Liver (tissue), 8 donors: ENCODE measurements at regions not wholly inside any gene's neighbourhood (a gene's known extent, or its start where the extent isn't known, plus 50 kb on each side); places are given as distances from the start of the nearest gene placed in this dataset.

Source experiments
- DNase-seq: peaks from one replicate; pipeline ENCODE4 v3.0.0-alpha.2; 2017; ENCODE audit warnings: low spot score
- H3K27ac ChIP-seq, 2 donors: one replicate each; pipeline ENCODE4 v1.7.0; 2013; ENCODE audit warnings: inconsistent platforms in 2 of 2, low read length in 2 of 2, control low read depth in 1 of 2, low read depth in 1 of 2, mild to moderate bottlenecking in 1 of 2
- H3K27me3 ChIP-seq, 4 donors: one replicate each; pipeline versions ENCODE4 v1.6.1 to v1.7.0; 2013; ENCODE audit warnings: low read length in 3 of 4, inconsistent platforms in 1 of 4, mild to moderate bottlenecking in 1 of 4, moderate library complexity in 1 of 4; ENCODE audit not compliant: control insufficient read depth in 4 of 4, insufficient read depth in 4 of 4
- H3K36me3 ChIP-seq, 4 donors: one replicate each; pipeline versions ENCODE4 v1.6.1 to v1.7.0; 2013; ENCODE audit warnings: low read length in 3 of 4, mild to moderate bottlenecking in 3 of 4, low read depth in 1 of 4, moderate library complexity in 1 of 4; ENCODE audit not compliant: control insufficient read depth in 4 of 4, insufficient read depth in 3 of 4
- H3K4me1 ChIP-seq, 4 donors: one replicate each; pipeline versions ENCODE4 v1.6.1 to v1.7.0; 2013; ENCODE audit warnings: low read length in 3 of 4, mild to moderate bottlenecking in 3 of 4, moderate library complexity in 1 of 4; ENCODE audit not compliant: control insufficient read depth in 4 of 4, insufficient read depth in 4 of 4
- H3K4me3 ChIP-seq, 3 donors: one replicate each; pipeline versions ENCODE4 v1.6.1 to v1.7.0; 2013; ENCODE audit warnings: low read length in 3 of 3, control low read depth in 1 of 3, low read depth in 1 of 3, mild to moderate bottlenecking in 1 of 3
- H3K9ac ChIP-seq, 2 donors: one replicate each; pipeline ENCODE4 v1.7.0; 2013; ENCODE audit warnings: low read length in 2 of 2, mild to moderate bottlenecking in 2 of 2, moderate library complexity in 2 of 2, control low read depth in 1 of 2, low read depth in 1 of 2
- H3K9me3 ChIP-seq, 4 donors: one replicate each; pipeline versions ENCODE4 v1.6.1 to v1.7.0; 2013; ENCODE audit warnings: low read length in 3 of 4; ENCODE audit not compliant: control insufficient read depth in 4 of 4
- CTCF ChIP-seq: fragments of 150-350 bp; IDR thresholded peaks from 2 replicates; pipeline ENCODE4 v1.5.1; 2017; ENCODE audit warnings: improper control_type of control experiment, low read depth, low read length; ENCODE audit not compliant: missing input control
- EGR1 ChIP-seq, 2 donors: IDR thresholded peaks; 2 replicates each; pipeline ENCODE4 v1.6.1; 2016 to 2018; ENCODE audit warnings: antibody characterized with exemption in 2 of 2, low read depth in 2 of 2
- FOXA1 ChIP-seq: IDR thresholded peaks from 2 replicates; pipeline ENCODE4 v1.6.1; 2016; ENCODE audit warnings: antibody characterized with exemption
- HNF4A ChIP-seq, 2 donors: conservative IDR thresholded peaks; 2 replicates each; pipeline ENCODE4 v1.6.1; 2016; ENCODE audit warnings: antibody characterized with exemption in 2 of 2, mild to moderate bottlenecking in 2 of 2
- HNF4G ChIP-seq: IDR thresholded peaks from 2 replicates; pipeline ENCODE4 v1.6.1; 2016; ENCODE audit warnings: antibody characterized with exemption
- JUND ChIP-seq, 2 donors: IDR thresholded peaks; 2 replicates each; pipeline ENCODE4 v1.6.1; 2016; ENCODE audit warnings: antibody characterized with exemption in 2 of 2
- RAD21 ChIP-seq, 2 donors: IDR thresholded peaks; 2 replicates each; pipeline ENCODE4 v1.6.1; 2016; ENCODE audit warnings: antibody characterized with exemption in 2 of 2, mild to moderate bottlenecking in 2 of 2
- REST ChIP-seq: IDR thresholded peaks from 2 replicates; pipeline ENCODE4 v1.6.1; 2016; ENCODE audit warnings: antibody characterized with exemption, mild to moderate bottlenecking
- SP1 ChIP-seq: IDR thresholded peaks from 2 replicates; pipeline ENCODE4 v1.6.1; 2018; ENCODE audit warnings: antibody characterized with exemption, mild to moderate bottlenecking
- ZBTB33 ChIP-seq: IDR thresholded peaks from 2 replicates; pipeline ENCODE4 v1.6.1; 2016; ENCODE audit warnings: antibody characterized with exemption
- WGBS: extraction: QIAGEN DNeasy Blood & Tissue Kit; methylation state at CpG from one replicate; pipeline ENCODE4 v1.1.7; 2013; 5-methylcytosine and 5-hydroxymethylcytosine counted together
- donor health status: healthy.
- donor health status: healthy.
- donor health status: healthy.
- donor health status: healthy.
- donor health status: healthy.

GRCh38 chr4:125244848-125245450 is 69.8 kb upstream of the FAT4 start:
- no peak for DNase-seq
- Histone ChIP-seq H3K36me3 (no peaks in the 10 kb centered on the region), H3K4me1 (no peaks in the 10 kb centered on the region), H3K27ac (no peak overlapping the region), H3K9me3 (no peaks in the 10 kb centered on the region), H3K9ac (no peak overlapping the region), H3K4me3 (no peak overlapping the region), H3K27me3 (peaks cover 0 to 6% (median 0%) of the 10 kb centered on the region in 4 donors)
- WGBS, result 34% methylated on average over 2 of the region's 2 CpGs
- peak; percentile 19 for TF ChIP-seq CTCF
- TF ChIP-seq EGR1 (IDR thresholded peaks at IDR 0.05; ENCODE audit: low read depth in 2 of 2), result no peak
- TF ChIP-seq ZBTB33, result no peak
- no peak for TF ChIP-seq HNF4G
- no peak for TF ChIP-seq FOXA1
- no peak for TF ChIP-seq JUND (IDR thresholded peaks at IDR 0.05)
- TF ChIP-seq HNF4A (conservative IDR thresholded peaks at IDR 0.05), result no peak
- TF ChIP-seq RAD21 (IDR thresholded peaks at IDR 0.05), result peak; percentile 59 to 70

- DNase-seq, result no peak
- Histone ChIP-seq H3K9ac (no peak overlapping the region), H3K27ac (no peak overlapping the region), H3K36me3 (no peaks in the 10 kb centered on the region), H3K27me3 (peaks cover 0 to 6% (median 0%) of the 10 kb centered on the region in 4 donors), H3K9me3 (no peaks in the 10 kb centered on the region), H3K4me3 (no peak overlapping the region), H3K4me1 (no peaks in the 10 kb centered on the region)
- no peak for TF ChIP-seq FOXA1
- TF ChIP-seq REST, result no peak
- TF ChIP-seq ZBTB33, result no peak
- TF ChIP-seq HNF4G, result no peak
- no peak for TF ChIP-seq RAD21 (IDR thresholded peaks at IDR 0.05)
- no peak for TF ChIP-seq JUND (IDR thresholded peaks at IDR 0.05)
- no peak for TF ChIP-seq SP1
- WGBS, result 68% methylated on average over 3 of the region's 3 CpGs
Observed at GRCh38 chr4:125243789-125244397, 70.9 kb upstream of the FAT4 start.
